ENCODE measurements at regions not wholly inside any gene's neighbourhood (a gene's known extent, or its start where the extent isn't known, plus 50 kb on each side); places are given as distances from the start of the nearest gene placed in this dataset.

- no peak for TF ChIP-seq TCF7L2 (IDR thresholded peaks at IDR 0.05; ENCODE audit: low read depth, low read length)
- TF ChIP-seq, protein P1, sequence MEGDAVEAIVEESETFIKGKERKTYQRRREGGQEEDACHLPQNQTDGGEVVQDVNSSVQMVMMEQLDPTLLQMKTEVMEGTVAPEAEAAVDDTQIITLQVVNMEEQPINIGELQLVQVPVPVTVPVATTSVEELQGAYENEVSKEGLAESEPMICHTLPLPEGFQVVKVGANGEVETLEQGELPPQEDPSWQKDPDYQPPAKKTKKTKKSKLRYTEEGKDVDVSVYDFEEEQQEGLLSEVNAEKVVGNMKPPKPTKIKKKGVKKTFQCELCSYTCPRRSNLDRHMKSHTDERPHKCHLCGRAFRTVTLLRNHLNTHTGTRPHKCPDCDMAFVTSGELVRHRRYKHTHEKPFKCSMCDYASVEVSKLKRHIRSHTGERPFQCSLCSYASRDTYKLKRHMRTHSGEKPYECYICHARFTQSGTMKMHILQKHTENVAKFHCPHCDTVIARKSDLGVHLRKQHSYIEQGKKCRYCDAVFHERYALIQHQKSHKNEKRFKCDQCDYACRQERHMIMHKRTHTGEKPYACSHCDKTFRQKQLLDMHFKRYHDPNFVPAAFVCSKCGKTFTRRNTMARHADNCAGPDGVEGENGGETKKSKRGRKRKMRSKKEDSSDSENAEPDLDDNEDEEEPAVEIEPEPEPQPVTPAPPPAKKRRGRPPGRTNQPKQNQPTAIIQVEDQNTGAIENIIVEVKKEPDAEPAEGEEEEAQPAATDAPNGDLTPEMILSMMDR (IDR thresholded peaks at IDR 0.05): no peak
These were observed 148.5 kb upstream of the FBXO33 start for GRCh38 chr14:39580696-39581095.

All from Panc1 (cell line).